Immature natural killer cell (primary cell): ENCODE measurements at regions not wholly inside any gene's neighbourhood (a gene's known extent, or its start where the extent isn't known, plus 50 kb on each side); places are given as distances from the start of the nearest gene placed in this dataset.

Experiments
- DNase-seq, 3 donors: peaks; one replicate each; pipeline ENCODE4 v3.0.0; 2022; ENCODE audit warnings: mixed read lengths in 1 of 3
- H3K27ac Mint-ChIP-seq, 6 donors: one replicate each; pipeline ENCODE4 v1.8.0; 2020; ENCODE audit warnings: mixed read lengths in 6 of 6, mild to moderate bottlenecking in 5 of 6, inconsistent platforms in 4 of 6, moderate library complexity in 3 of 6
- H3K27me3 Mint-ChIP-seq, 3 donors: one replicate each; pipeline ENCODE4 v1.8.0; 2020 to 2021; ENCODE audit warnings: low read depth in 3 of 3, mild to moderate bottlenecking in 3 of 3, mixed read lengths in 3 of 3, moderate library complexity in 3 of 3, inconsistent platforms in 1 of 3
- H3K36me3 Mint-ChIP-seq, 3 donors: one replicate each; pipeline ENCODE4 v1.8.0; 2020; ENCODE audit warnings: mixed read lengths in 3 of 3, inconsistent platforms in 2 of 3, mild to moderate bottlenecking in 2 of 3
- H3K4me1 Mint-ChIP-seq, 2 donors: one replicate each; pipeline ENCODE4 v1.8.0; 2020; ENCODE audit warnings: inconsistent platforms in 2 of 2, mild to moderate bottlenecking in 2 of 2, mixed read lengths in 2 of 2, moderate library complexity in 1 of 2
- H3K4me3 Mint-ChIP-seq, 5 donors: one replicate each; pipeline ENCODE4 v1.8.0; 2020; ENCODE audit warnings: mild to moderate bottlenecking in 5 of 5, mixed read lengths in 5 of 5, inconsistent platforms in 3 of 5, moderate library complexity in 3 of 5
- H3K9me3 Mint-ChIP-seq, 6 donors: one replicate each; pipeline ENCODE4 v1.8.0; 2020; ENCODE audit warnings: mild to moderate bottlenecking in 6 of 6, mixed read lengths in 6 of 6, inconsistent platforms in 4 of 6, moderate library complexity in 3 of 6

- Mint-ChIP-seq H3K4me1 (no peaks in the 10 kb centered on the region), H3K9me3 (peaks cover 11 to 44% (median 40%) of the 10 kb centered on the region in 6 donors), H3K36me3 (peaks cover 0 to 9% (median 3%) of the 10 kb centered on the region in 3 donors), H3K4me3 (no peak overlapping the region), H3K27me3 (peaks cover 0 to 2% (median 0%) of the 10 kb centered on the region in 3 donors), H3K27ac (no peak overlapping the region)
- DNase-seq, result no peak
Observed at GRCh38 chr10:37679465-37679864, 177.9 kb downstream of the ZNF248 start.

GRCh38 chr10:37675449-37675848 lies 182.0 kb downstream of the ZNF248 start:
- H3K4me1 Mint-ChIP-seq, result no peaks in the 10 kb centered on the region
- no peak for DNase-seq
- peaks cover 0 to 10% (median 6%) of the 10 kb centered on the region in 3 donors for H3K36me3 Mint-ChIP-seq
- no peak overlapping the region for H3K27ac Mint-ChIP-seq
- peaks cover 11 to 53% (median 37%) of the 10 kb centered on the region in 6 donors for H3K9me3 Mint-ChIP-seq
- H3K4me3 Mint-ChIP-seq, result no peak overlapping the region
- H3K27me3 Mint-ChIP-seq, result peaks cover 0 to 5% (median 0%) of the 10 kb centered on the region in 3 donors

GRCh38 chr10:37671802-37672201 lies 185.6 kb downstream of the ZNF248 start:
- Mint-ChIP-seq H3K4me3 (no peak overlapping the region), H3K9me3 (peaks cover 12 to 66% (median 36%) of the 10 kb centered on the region in 6 donors), H3K4me1 (no peaks in the 10 kb centered on the region), H3K36me3 (peaks cover 0 to 7% (median 3%) of the 10 kb centered on the region in 3 donors), H3K27ac (no peak overlapping the region), H3K27me3 (peaks cover 0 to 5% (median 0%) of the 10 kb centered on the region in 3 donors)
- no peak for DNase-seq

GRCh38 chr10:37667736-37668135 lies 189.7 kb downstream of the ZNF248 start:
- Mint-ChIP-seq H3K4me3 (no peak overlapping the region), H3K36me3 (peaks cover 0 to 1% (median 0%) of the 10 kb centered on the region in 3 donors), H3K9me3 (peaks cover 21 to 75% (median 32%) of the 10 kb centered on the region in 6 donors), H3K27ac (no peak overlapping the region), H3K4me1 (no peaks in the 10 kb centered on the region), H3K27me3 (peaks cover 0 to 3% (median under 1%) of the 10 kb centered on the region in 3 donors)
- no peak for DNase-seq

GRCh38 chr10:37654466-37654865 lies 202.9 kb downstream of the ZNF248 start:
- no peak overlapping the region for H3K27ac Mint-ChIP-seq
- DNase-seq, result no peak
- no peak overlapping the region for H3K4me3 Mint-ChIP-seq
- H3K9me3 Mint-ChIP-seq, result peaks cover 20 to 75% (median 44%) of the 10 kb centered on the region in 6 donors
- H3K27me3 Mint-ChIP-seq, result peaks cover 0 to 2% (median 0%) of the 10 kb centered on the region in 3 donors
- no peaks in the 10 kb centered on the region for H3K4me1 Mint-ChIP-seq
- H3K36me3 Mint-ChIP-seq, result peaks cover 0 to 5% (median 0%) of the 10 kb centered on the region in 3 donors

- Mint-ChIP-seq H3K4me1 (no peaks in the 10 kb centered on the region), H3K27ac (no peak overlapping the region), H3K4me3 (no peak overlapping the region), H3K27me3 (peaks cover 0 to 3% (median 0%) of the 10 kb centered on the region in 3 donors), H3K9me3 (peaks cover 12 to 41% (median 24%) of the 10 kb centered on the region in 6 donors), H3K36me3 (peaks cover 0 to 6% (median 5%) of the 10 kb centered on the region in 3 donors)
- no peak for DNase-seq
Observed at GRCh38 chr10:37643187-37643586, 214.2 kb downstream of the ZNF248 start.

- no peak for DNase-seq
- Mint-ChIP-seq H3K27ac (no peak overlapping the region), H3K27me3 (peaks cover 0 to 2% (median 0%) of the 10 kb centered on the region in 3 donors), H3K36me3 (peaks cover 0 to 6% (median 5%) of the 10 kb centered on the region in 3 donors), H3K4me3 (no peak overlapping the region), H3K9me3 (peaks cover 24 to 52% (median 36%) of the 10 kb centered on the region in 6 donors), H3K4me1 (no peaks in the 10 kb centered on the region)
Observed at GRCh38 chr10:37640301-37640700, 217.1 kb downstream of the ZNF248 start.

GRCh38 chr10:37639200-37639599 lies 218.2 kb downstream of the ZNF248 start:
- Mint-ChIP-seq H3K4me3 (no peak overlapping the region), H3K36me3 (peaks cover 0 to 6% (median 5%) of the 10 kb centered on the region in 3 donors), H3K27ac (no peak overlapping the region), H3K9me3 (peaks cover 17 to 51% (median 35%) of the 10 kb centered on the region in 6 donors), H3K27me3 (peaks cover 0 to 2% (median 0%) of the 10 kb centered on the region in 3 donors), H3K4me1 (no peaks in the 10 kb centered on the region)
- no peak for DNase-seq

- peaks cover 19 to 55% (median 34%) of the 10 kb centered on the region in 6 donors for H3K9me3 Mint-ChIP-seq
- no peaks in the 10 kb centered on the region for H3K4me1 Mint-ChIP-seq
Observed at GRCh38 chr10:37638569-37638968, 218.8 kb downstream of the ZNF248 start.

GRCh38 chr10:37634351-37634880 lies 223.0 kb downstream of the ZNF248 start:
- no peak overlapping the region for H3K27ac Mint-ChIP-seq
- H3K9me3 Mint-ChIP-seq, result peaks cover 15 to 72% (median 37%) of the 10 kb centered on the region in 6 donors
- peaks cover 0 to 2% (median 0%) of the 10 kb centered on the region in 3 donors for H3K27me3 Mint-ChIP-seq
- H3K36me3 Mint-ChIP-seq, result peaks cover 0 to 6% (median 5%) of the 10 kb centered on the region in 3 donors
- no peak overlapping the region for H3K4me3 Mint-ChIP-seq
- no peak for DNase-seq
- no peaks in the 10 kb centered on the region for H3K4me1 Mint-ChIP-seq

More at GRCh38 chr10:37638569-37638968, 218.8 kb downstream of the ZNF248 start:
- Mint-ChIP-seq H3K36me3 (peaks cover 0 to 6% (median 5%) of the 10 kb centered on the region in 3 donors), H3K4me3 (no peak overlapping the region), H3K27ac (no peak overlapping the region), H3K27me3 (peaks cover 0 to 2% (median 0%) of the 10 kb centered on the region in 3 donors)
- DNase-seq, result no peak

- H3K9me3 Mint-ChIP-seq, result peaks cover 16 to 63% (median 33%) of the 10 kb centered on the region in 6 donors
- no peaks in the 10 kb centered on the region for H3K4me1 Mint-ChIP-seq
- no peaks in the 10 kb centered on the region for H3K36me3 Mint-ChIP-seq
- no peak overlapping the region for H3K27ac Mint-ChIP-seq
- DNase-seq, result no peak
- H3K27me3 Mint-ChIP-seq, result no peaks in the 10 kb centered on the region
- no peak overlapping the region for H3K4me3 Mint-ChIP-seq
Observed at GRCh38 chr10:37632641-37633040, 224.8 kb downstream of the ZNF248 start.

GRCh38 chr10:37623506-37623905 lies 233.9 kb downstream of the ZNF248 start:
- no peak for DNase-seq
- Mint-ChIP-seq H3K27me3 (peaks cover 0 to 10% (median 0%) of the 10 kb centered on the region in 3 donors), H3K4me1 (no peaks in the 10 kb centered on the region), H3K4me3 (no peak overlapping the region), H3K9me3 (peaks cover 22 to 51% (median 36%) of the 10 kb centered on the region in 6 donors), H3K27ac (no peak overlapping the region), H3K36me3 (peaks cover 0 to 11% (median 0%) of the 10 kb centered on the region in 3 donors)

GRCh38 chr10:37619336-37619735 lies 238.1 kb downstream of the ZNF248 start:
- H3K27ac Mint-ChIP-seq, result no peak overlapping the region
- no peak for DNase-seq
- H3K36me3 Mint-ChIP-seq, result peaks cover 0 to 14% (median 0%) of the 10 kb centered on the region in 3 donors
- H3K4me1 Mint-ChIP-seq, result no peaks in the 10 kb centered on the region
- peaks cover 0 to 4% (median 0%) of the 10 kb centered on the region in 3 donors for H3K27me3 Mint-ChIP-seq
- H3K4me3 Mint-ChIP-seq, result no peak overlapping the region
- H3K9me3 Mint-ChIP-seq, result peaks cover 26 to 71% (median 43%) of the 10 kb centered on the region in 6 donors

- Mint-ChIP-seq H3K36me3 (no peaks in the 10 kb centered on the region), H3K4me1 (no peaks in the 10 kb centered on the region), H3K27ac (no peak overlapping the region), H3K4me3 (no peak overlapping the region), H3K27me3 (peaks cover 0 to 1% (median 0%) of the 10 kb centered on the region in 3 donors), H3K9me3 (peaks cover 9 to 44% (median 23%) of the 10 kb centered on the region in 6 donors)
- DNase-seq, result no peak
Observed at GRCh38 chr10:37588299-37588698, 269.1 kb downstream of the ZNF248 start.
